ENCODE measurements at regions not wholly inside any gene's neighbourhood (a gene's known extent, or its start where the extent isn't known, plus 50 kb on each side); places are given as distances from the start of the nearest gene placed in this dataset.

DNA sequence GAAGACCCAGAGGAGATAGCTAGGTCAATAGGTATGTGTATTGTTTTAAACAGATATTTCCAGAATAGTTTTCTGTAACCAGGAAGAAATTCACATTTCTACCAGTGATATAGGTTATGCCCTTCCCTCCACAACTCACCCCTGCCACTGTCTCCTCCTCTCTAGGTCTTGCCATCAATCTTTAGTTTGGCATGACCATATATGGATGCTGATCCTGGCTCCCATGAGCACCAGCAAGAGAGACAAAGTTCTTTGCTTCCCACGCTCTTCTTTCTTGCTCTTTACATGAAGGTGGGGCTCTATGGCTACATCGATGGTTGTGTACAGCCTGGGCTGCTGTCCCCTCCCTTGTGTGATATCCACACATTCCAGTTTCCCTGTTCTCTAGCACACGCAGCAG lies 459.4 kb upstream of the ID4 start (continued):
- no peak for TF ChIP-seq PHTF2 (CRISPR knock-in tag; IDR thresholded peaks at IDR 0.05)

GRCh38 chr6:19380293-19380692 lies 456.9 kb upstream of the ID4 start:
- ChIA-PET POLR2A (no interaction called here), CTCF (ENCODE audit: low intra/inter-chr PET ratio) (no interaction called here)
- ATAC-seq (no peak), DNase-seq (ENCODE audit: extremely low read depth in 1 of 4, low spot score in 3 of 4) (no peak), FAIRE-seq (no peak)
- H3K4me3 ChIP-seq: no peak overlapping the region
- intact Hi-C loops (cut with micrococcal nuclease) (no loop called here), in situ Hi-C loops (cut with MboI) (no loop called here)
- no peaks in the 10 kb centered on the region for H3K36me3 ChIP-seq (ENCODE audit: control insufficient read depth, insufficient read depth, low read length)
- BruUV-seq (replicated peaks): no TSS peak
- H3K9me3 ChIP-seq (replicated peaks; ENCODE audit: control insufficient read depth, insufficient read depth, low read depth, low read length): no peaks in the 10 kb centered on the region
- H3K9ac ChIP-seq (ENCODE audit: insufficient read depth in 1 of 2, low read depth in 2 of 2, low read length in 2 of 2): no peak overlapping the region
- no peaks in the 10 kb centered on the region for H3K27me3 ChIP-seq (ENCODE audit: control insufficient read depth in 2 of 2, insufficient read depth in 2 of 2, low read length in 2 of 2)
- no peak overlapping the region for H3K27ac ChIP-seq (ENCODE audit: extremely low read depth, low read depth, low read length)
- TF ChIP-seq HDAC1 (IDR thresholded peaks at IDR 0.05) (no peak), ZNF551 (CRISPR knock-in tag; IDR thresholded peaks at IDR 0.05) (no peak), MED1 (CRISPR knock-in tag; IDR thresholded peaks at IDR 0.05; ENCODE audit: borderline replicate concordance) (no peak), TCFL5 (CRISPR knock-in tag; conservative IDR thresholded peaks at IDR 0.05) (no peak), ZNF212 (CRISPR knock-in tag; IDR thresholded peaks at IDR 0.05) (no peak), RBM17 (IDR thresholded peaks at IDR 0.05; ENCODE audit: borderline replicate concordance, low read depth, low read length) (no peak), HDAC6 (IDR thresholded peaks at IDR 0.05; ENCODE audit: low read depth, low read length) (no peak), EZH2 (IDR thresholded peaks at IDR 0.05; ENCODE audit: borderline replicate concordance, low read depth, low read length) (no peak), TRIM25 (IDR thresholded peaks at IDR 0.05; ENCODE audit: borderline replicate concordance) (no peak), DPF2 (IDR thresholded peaks at IDR 0.05) (no peak), DIDO1 (tag; IDR thresholded peaks at IDR 0.05; ENCODE audit: low read depth) (no peak), RBM15 (IDR thresholded peaks at IDR 0.05; ENCODE audit: insufficient read depth, low read length) (no peak)
- TF ChIP-seq, protein P1, sequence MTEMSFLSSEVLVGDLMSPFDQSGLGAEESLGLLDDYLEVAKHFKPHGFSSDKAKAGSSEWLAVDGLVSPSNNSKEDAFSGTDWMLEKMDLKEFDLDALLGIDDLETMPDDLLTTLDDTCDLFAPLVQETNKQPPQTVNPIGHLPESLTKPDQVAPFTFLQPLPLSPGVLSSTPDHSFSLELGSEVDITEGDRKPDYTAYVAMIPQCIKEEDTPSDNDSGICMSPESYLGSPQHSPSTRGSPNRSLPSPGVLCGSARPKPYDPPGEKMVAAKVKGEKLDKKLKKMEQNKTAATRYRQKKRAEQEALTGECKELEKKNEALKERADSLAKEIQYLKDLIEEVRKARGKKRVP (CRISPR knock-in tag; IDR thresholded peaks at IDR 0.05): no peak
- TF ChIP-seq, protein P2, sequence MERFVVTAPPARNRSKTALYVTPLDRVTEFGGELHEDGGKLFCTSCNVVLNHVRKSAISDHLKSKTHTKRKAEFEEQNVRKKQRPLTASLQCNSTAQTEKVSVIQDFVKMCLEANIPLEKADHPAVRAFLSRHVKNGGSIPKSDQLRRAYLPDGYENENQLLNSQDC (CRISPR knock-in tag; IDR thresholded peaks at IDR 0.05): no peak
- TF ChIP-seq, protein P3, sequence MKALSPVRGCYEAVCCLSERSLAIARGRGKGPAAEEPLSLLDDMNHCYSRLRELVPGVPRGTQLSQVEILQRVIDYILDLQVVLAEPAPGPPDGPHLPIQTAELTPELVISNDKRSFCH (CRISPR knock-in tag; IDR thresholded peaks at IDR 0.05): no peak
- TF ChIP-seq, protein P3 (tag; IDR thresholded peaks at IDR 0.05): no peak
- H4K20me1 ChIP-seq (replicated peaks; ENCODE audit: control insufficient read depth, insufficient read depth, low read length): no peaks in the 10 kb centered on the region
- 3% methylated on average over 2 of the region's 2 CpGs for WGBS (ENCODE audit: insufficient coverage, low coverage, missing lambda C conversion rate)
- H2AFZ ChIP-seq (ENCODE audit: low read depth, low read length): no peak overlapping the region
- no peaks in the 10 kb centered on the region for H3K9me1 ChIP-seq (ENCODE audit: control insufficient read depth, insufficient read depth, low read length)
- H3K4me1 ChIP-seq (replicated peaks in 1 of 2; ENCODE audit: control insufficient read depth in 2 of 2, insufficient read depth in 2 of 2, low read length in 2 of 2): no peaks in the 10 kb centered on the region
- no peak overlapping the region for H3K4me2 ChIP-seq (ENCODE audit: insufficient read depth, low read length)
- no peaks in the 10 kb centered on the region for H3K79me2 ChIP-seq (ENCODE audit: control insufficient read depth, insufficient read depth, low read length)
